HG02642 (cell line): ENCODE measurements at regions not wholly inside any gene's neighbourhood (a gene's known extent, or its start where the extent isn't known, plus 50 kb on each side); places are given as distances from the start of the nearest gene placed in this dataset.

Source experiments
- ATAC-seq: cut with Tn5 transposase; IDR thresholded peaks from one replicate; pipeline ENCODE4 v1.9.1; 2021; ENCODE audit warnings: mild to moderate bottlenecking; ENCODE audit not compliant: unreplicated experiment, poor library complexity

GRCh38 chr1:213820362-213821149 lies 167.2 kb upstream of the PROX1 start:
- no peak for ATAC-seq

- no peak for ATAC-seq
Observed at GRCh38 chr1:213821175-213821942, 166.4 kb upstream of the PROX1 start.

- no peak for ATAC-seq
Observed at GRCh38 chr1:213821943-213822334, 165.8 kb upstream of the PROX1 start.

GRCh38 chr1:213826891-213827290 lies 160.9 kb upstream of the PROX1 start:
- no peak for ATAC-seq

- ATAC-seq, result no peak
Observed at GRCh38 chr1:213828867-213829266, 158.9 kb upstream of the PROX1 start.

GRCh38 chr1:213829780-213830179 lies 158.0 kb upstream of the PROX1 start:
- ATAC-seq, result no peak

GRCh38 chr1:213830371-213830770 lies 157.4 kb upstream of the PROX1 start:
- ATAC-seq, result no peak

GRCh38 chr1:213840575-213840974 lies 147.2 kb upstream of the PROX1 start:
- no peak for ATAC-seq

GRCh38 chr1:213844632-213845031 lies 143.1 kb upstream of the PROX1 start:
- ATAC-seq, result no peak

GRCh38 chr1:213852107-213852506 lies 135.7 kb upstream of the PROX1 start:
- no peak for ATAC-seq

- no peak for ATAC-seq
Observed at GRCh38 chr1:213858581-213858980, 129.2 kb upstream of the PROX1 start.

- no peak for ATAC-seq
Observed at GRCh38 chr1:213861841-213862240, 125.9 kb upstream of the PROX1 start.

GRCh38 chr1:213864091-213864490 lies 123.7 kb upstream of the PROX1 start:
- ATAC-seq, result no peak

GRCh38 chr1:213868482-213868881 lies 119.3 kb upstream of the PROX1 start:
- no peak for ATAC-seq

- no peak for ATAC-seq
Observed at GRCh38 chr1:213871179-213871578, 116.6 kb upstream of the PROX1 start.

- ATAC-seq, result no peak
Observed at GRCh38 chr1:213874789-213875188, 113.0 kb upstream of the PROX1 start.

- no peak for ATAC-seq
Observed at GRCh38 chr1:213876531-213876930, 111.2 kb upstream of the PROX1 start.

GRCh38 chr1:213883618-213884017 lies 104.2 kb upstream of the PROX1 start:
- ATAC-seq, result no peak

- no peak for ATAC-seq
Observed at GRCh38 chr1:213884402-213884801, 103.4 kb upstream of the PROX1 start.

GRCh38 chr1:213884942-213885341 lies 102.8 kb upstream of the PROX1 start:
- ATAC-seq, result no peak

- ATAC-seq, result no peak
Observed at GRCh38 chr1:213887842-213888241, 99.9 kb upstream of the PROX1 start.
